ENCODE measurements at regions not wholly inside any gene's neighbourhood (a gene's known extent, or its start where the extent isn't known, plus 50 kb on each side); places are given as distances from the start of the nearest gene placed in this dataset.

DNA sequence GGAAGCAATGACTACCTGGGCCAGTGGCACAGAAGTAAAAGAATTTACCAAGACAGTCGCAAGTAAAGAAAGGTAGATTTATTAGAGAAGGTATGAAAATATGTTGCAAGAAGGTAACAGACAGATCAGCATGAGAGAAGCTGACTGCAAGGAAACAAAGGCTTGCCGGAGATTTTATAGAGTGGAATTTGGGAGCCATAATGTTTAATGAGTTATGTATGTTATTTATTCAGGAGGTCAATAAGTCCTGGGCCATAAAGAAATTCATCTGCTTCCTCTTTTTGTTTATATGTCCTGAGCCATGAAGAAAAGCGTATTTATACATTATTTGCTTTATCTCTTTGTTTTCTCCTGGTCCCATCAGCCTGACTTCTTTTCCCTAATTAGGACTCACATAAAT, 423.6 kb downstream of the PTH2R start:
- Histone ChIP-seq H3K4me3 (ENCODE audit: low read depth, low read length) (no peak overlapping the region), H3K9me3 (ENCODE audit: control insufficient read depth, low read length) (no peaks in the 10 kb centered on the region), H3K36me3 (ENCODE audit: control insufficient read depth, insufficient read depth, low read length) (no peaks in the 10 kb centered on the region), H2AFZ (no peak overlapping the region), H3K9ac (no peak overlapping the region), H3K79me2 (no peaks in the 10 kb centered on the region), H3K27ac (no peak overlapping the region), H3K4me2 (ENCODE audit: low read length) (no peak overlapping the region), H3K27me3 (ENCODE audit: control insufficient read depth, insufficient read depth, low read length) (no peaks in the 10 kb centered on the region), H3K4me1 (no peaks in the 10 kb centered on the region)
- TF ChIP-seq, protein P1, sequence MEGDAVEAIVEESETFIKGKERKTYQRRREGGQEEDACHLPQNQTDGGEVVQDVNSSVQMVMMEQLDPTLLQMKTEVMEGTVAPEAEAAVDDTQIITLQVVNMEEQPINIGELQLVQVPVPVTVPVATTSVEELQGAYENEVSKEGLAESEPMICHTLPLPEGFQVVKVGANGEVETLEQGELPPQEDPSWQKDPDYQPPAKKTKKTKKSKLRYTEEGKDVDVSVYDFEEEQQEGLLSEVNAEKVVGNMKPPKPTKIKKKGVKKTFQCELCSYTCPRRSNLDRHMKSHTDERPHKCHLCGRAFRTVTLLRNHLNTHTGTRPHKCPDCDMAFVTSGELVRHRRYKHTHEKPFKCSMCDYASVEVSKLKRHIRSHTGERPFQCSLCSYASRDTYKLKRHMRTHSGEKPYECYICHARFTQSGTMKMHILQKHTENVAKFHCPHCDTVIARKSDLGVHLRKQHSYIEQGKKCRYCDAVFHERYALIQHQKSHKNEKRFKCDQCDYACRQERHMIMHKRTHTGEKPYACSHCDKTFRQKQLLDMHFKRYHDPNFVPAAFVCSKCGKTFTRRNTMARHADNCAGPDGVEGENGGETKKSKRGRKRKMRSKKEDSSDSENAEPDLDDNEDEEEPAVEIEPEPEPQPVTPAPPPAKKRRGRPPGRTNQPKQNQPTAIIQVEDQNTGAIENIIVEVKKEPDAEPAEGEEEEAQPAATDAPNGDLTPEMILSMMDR (IDR thresholded peaks at IDR 0.05) = no peak

DNA sequence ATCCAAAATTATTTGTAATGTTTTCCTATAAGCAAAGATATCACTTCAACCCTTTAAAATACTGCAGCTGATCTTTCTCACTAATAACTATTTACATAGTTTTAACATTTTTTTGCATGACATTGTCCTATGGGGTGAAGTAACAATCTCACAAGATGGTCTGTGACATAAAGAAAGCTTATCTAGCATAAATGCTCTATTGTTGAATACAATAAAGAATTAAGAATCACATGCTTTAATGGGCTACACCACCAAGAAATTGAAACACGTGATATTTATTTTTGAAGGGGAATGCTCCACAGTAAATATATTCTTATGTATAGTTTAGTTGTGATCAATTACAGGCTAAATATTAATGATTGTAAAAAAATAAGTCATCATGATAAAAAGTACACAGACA, 441.1 kb downstream of the PTH2R start:
- H3K4me2 ChIP-seq (ENCODE audit: low read length) = no peak overlapping the region
- no peaks in the 10 kb centered on the region for H3K27me3 ChIP-seq (ENCODE audit: control insufficient read depth, insufficient read depth, low read length)
- TF ChIP-seq, protein P1 (IDR thresholded peaks at IDR 0.05) = no peak
- no peak overlapping the region for H3K27ac ChIP-seq
- no peak overlapping the region for H3K4me3 ChIP-seq (ENCODE audit: low read depth, low read length)
- H3K9me3 ChIP-seq (ENCODE audit: control insufficient read depth, low read length) = no peaks in the 10 kb centered on the region
- no peak overlapping the region for H3K9ac ChIP-seq
- H3K36me3 ChIP-seq (ENCODE audit: control insufficient read depth, insufficient read depth, low read length) = no peaks in the 10 kb centered on the region
- H2AFZ ChIP-seq = no peak overlapping the region
- no peaks in the 10 kb centered on the region for H3K4me1 ChIP-seq
- H3K79me2 ChIP-seq = no peaks in the 10 kb centered on the region

DNA sequence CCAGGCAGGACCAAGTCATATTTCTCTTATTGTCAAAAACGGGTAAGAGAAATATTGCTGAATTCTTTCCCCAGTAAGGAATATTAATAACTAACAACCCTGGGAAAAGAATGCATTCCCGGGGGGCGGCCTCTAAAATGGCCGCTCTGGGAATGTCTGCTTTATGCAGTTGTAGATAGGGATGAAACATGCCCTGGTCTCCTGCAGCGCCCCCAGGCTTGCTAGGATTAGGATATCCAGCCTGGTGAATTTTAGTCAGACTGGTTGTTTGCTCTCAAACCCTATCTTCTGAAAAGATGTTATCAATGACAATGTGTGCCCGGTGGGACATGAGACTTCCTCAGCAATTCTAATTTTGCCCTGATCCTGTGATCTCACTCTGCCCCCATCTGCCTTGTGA, 448.1 kb downstream of the PTH2R start:
- TF ChIP-seq, protein P1 (IDR thresholded peaks at IDR 0.05) = no peak
- no peaks in the 10 kb centered on the region for H3K27me3 ChIP-seq (ENCODE audit: control insufficient read depth, insufficient read depth, low read length)
- peaks cover 3% of the 10 kb centered on the region for H3K9me3 ChIP-seq (ENCODE audit: control insufficient read depth, low read length)
- H3K36me3 ChIP-seq (ENCODE audit: control insufficient read depth, insufficient read depth, low read length) = no peaks in the 10 kb centered on the region
- no peak overlapping the region for H2AFZ ChIP-seq
- no peak overlapping the region for H3K27ac ChIP-seq
- no peaks in the 10 kb centered on the region for H3K4me1 ChIP-seq
- H3K4me2 ChIP-seq (ENCODE audit: low read length) = no peak overlapping the region
- no peak overlapping the region for H3K4me3 ChIP-seq (ENCODE audit: low read depth, low read length)
- H3K9ac ChIP-seq = no peak overlapping the region
- no peaks in the 10 kb centered on the region for H3K79me2 ChIP-seq

DNA sequence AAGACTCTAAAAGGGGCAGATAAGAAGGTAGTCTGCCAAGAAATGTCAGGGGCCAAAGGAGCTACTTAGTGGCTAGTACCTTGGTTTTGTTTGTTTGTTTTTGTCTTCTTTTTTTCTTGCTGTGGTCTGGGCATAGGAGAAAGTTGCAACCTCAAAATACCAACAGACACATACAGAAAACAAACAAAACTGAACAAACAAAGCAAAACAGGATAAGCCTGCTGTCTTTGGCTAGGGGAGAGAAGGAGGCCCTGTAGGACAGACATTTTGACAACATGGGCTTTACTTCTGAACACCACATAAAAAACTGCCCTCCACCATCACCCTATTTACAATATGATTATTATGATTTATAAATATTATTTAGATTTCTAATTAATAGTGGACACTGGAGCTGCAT, 460.8 kb downstream of the PTH2R start:
- no peaks in the 10 kb centered on the region for H3K9me3 ChIP-seq (ENCODE audit: control insufficient read depth, low read length)
- TF ChIP-seq, protein P1 (IDR thresholded peaks at IDR 0.05) = no peak
- H3K27ac ChIP-seq = no peak overlapping the region
- no peak overlapping the region for H2AFZ ChIP-seq
- no peak overlapping the region for H3K4me2 ChIP-seq (ENCODE audit: low read length)
- no peak overlapping the region for H3K4me3 ChIP-seq (ENCODE audit: low read depth, low read length)
- no peaks in the 10 kb centered on the region for H3K79me2 ChIP-seq
- no peaks in the 10 kb centered on the region for H3K36me3 ChIP-seq (ENCODE audit: control insufficient read depth, insufficient read depth, low read length)
- no peaks in the 10 kb centered on the region for H3K4me1 ChIP-seq
- H3K27me3 ChIP-seq (ENCODE audit: control insufficient read depth, insufficient read depth, low read length) = no peaks in the 10 kb centered on the region
- no peak overlapping the region for H3K9ac ChIP-seq

DNA sequence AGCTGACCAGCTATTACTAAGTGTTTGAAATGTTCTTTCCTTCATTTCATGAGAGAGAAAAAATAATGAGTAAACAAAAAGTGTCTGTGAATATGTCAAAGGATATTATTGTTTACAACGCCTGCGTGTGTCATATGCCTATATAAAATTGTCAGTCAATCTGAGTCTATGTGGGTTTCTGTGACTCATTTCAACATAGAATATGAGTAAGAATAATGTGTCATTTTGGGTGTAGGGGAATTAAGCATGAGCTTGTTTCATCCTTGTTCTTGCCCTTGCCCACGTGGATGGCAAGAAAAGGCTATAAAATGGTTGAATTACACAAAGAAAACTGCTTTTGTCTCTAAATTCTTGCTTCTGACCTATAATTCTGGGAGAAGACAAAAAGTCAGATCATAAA, 466.0 kb downstream of the PTH2R start:
- no peak overlapping the region for H3K27ac ChIP-seq
- no peak overlapping the region for H3K4me2 ChIP-seq (ENCODE audit: low read length)
- TF ChIP-seq, protein P1 (IDR thresholded peaks at IDR 0.05) = no peak
- no peaks in the 10 kb centered on the region for H3K4me1 ChIP-seq
- H3K9me3 ChIP-seq (ENCODE audit: control insufficient read depth, low read length) = no peaks in the 10 kb centered on the region
- H3K27me3 ChIP-seq (ENCODE audit: control insufficient read depth, insufficient read depth, low read length) = no peaks in the 10 kb centered on the region
- no peak overlapping the region for H3K4me3 ChIP-seq (ENCODE audit: low read depth, low read length)
- no peaks in the 10 kb centered on the region for H3K36me3 ChIP-seq (ENCODE audit: control insufficient read depth, insufficient read depth, low read length)
- no peak overlapping the region for H3K9ac ChIP-seq
- H2AFZ ChIP-seq = no peak overlapping the region
- H3K79me2 ChIP-seq = no peaks in the 10 kb centered on the region
